Occipital lobe (tissue), 1 donor: ENCODE measurements at regions not wholly inside any gene's neighbourhood (a gene's known extent, or its start where the extent isn't known, plus 50 kb on each side); places are given as distances from the start of the nearest gene placed in this dataset.
A peak's percentile ranks its signal among the peaks of the same experiment; 100 is the strongest.
"Not testable (repeated sequence)": the region's sequence is repeated elsewhere in the genome, so short reads cannot be mapped to it uniquely, and the experiment has no call there.

Experiments used
- DNase-seq: peaks from one replicate; lab custom pipeline; 2025; lab: John Stamatoyannopoulos, UW

GRCh38 chr10:65111059-65111458 is 1589.9 kb downstream of the REEP3 start:
- not testable (repeated sequence) for DNase-seq

- DNase-seq, result no peak
Measured at GRCh38 chr10:65112573-65112972, 1591.4 kb downstream of the REEP3 start.

GRCh38 chr10:65123120-65123519 is 1601.9 kb downstream of the REEP3 start:
- no peak for DNase-seq

GRCh38 chr10:65125212-65125611 is 1604.0 kb downstream of the REEP3 start:
- DNase-seq, result no peak

GRCh38 chr10:65126288-65126687 is 1605.1 kb downstream of the REEP3 start:
- DNase-seq, result no peak

GRCh38 chr10:65128277-65128676 is 1607.1 kb downstream of the REEP3 start:
- no peak for DNase-seq

GRCh38 chr10:65130162-65130758 is 1609.1 kb downstream of the REEP3 start:
- no peak for DNase-seq

- DNase-seq, result no peak
Measured at GRCh38 chr10:65133652-65134051, 1612.5 kb downstream of the REEP3 start.

- DNase-seq, result no peak
Measured at GRCh38 chr10:65135508-65135907, 1614.3 kb downstream of the REEP3 start.

- no peak for DNase-seq
Measured at GRCh38 chr10:65142641-65143435, 1621.6 kb downstream of the REEP3 start.

GRCh38 chr10:65143723-65144122 is 1622.5 kb downstream of the REEP3 start:
- no peak for DNase-seq

- no peak for DNase-seq
Measured at GRCh38 chr10:65149878-65150277, 1628.7 kb downstream of the REEP3 start.

- no peak for DNase-seq
Measured at GRCh38 chr10:65166272-65166671, 1645.1 kb downstream of the REEP3 start.

- no peak for DNase-seq
Measured at GRCh38 chr10:65172249-65172648, 1651.0 kb downstream of the REEP3 start.

GRCh38 chr10:65176994-65177393 is 1655.8 kb downstream of the REEP3 start:
- DNase-seq, result no peak

GRCh38 chr10:65183236-65183635 is 1662.0 kb downstream of the REEP3 start:
- no peak for DNase-seq

- not testable (repeated sequence) for DNase-seq
Measured at GRCh38 chr10:65186668-65187067, 1665.5 kb downstream of the REEP3 start.

- peak; percentile 69 for DNase-seq
Measured at GRCh38 chr10:65194126-65194525, 1672.9 kb downstream of the REEP3 start.

- no peak for DNase-seq
Measured at GRCh38 chr10:65194555-65194954, 1673.4 kb downstream of the REEP3 start.

- no peak for DNase-seq
Measured at GRCh38 chr10:65196111-65196510, 1674.9 kb downstream of the REEP3 start.

GRCh38 chr10:65197935-65198334 is 1676.7 kb downstream of the REEP3 start:
- no peak for DNase-seq

GRCh38 chr10:65201491-65201890 is 1680.3 kb downstream of the REEP3 start:
- no peak for DNase-seq

GRCh38 chr10:65204999-65205398 is 1683.8 kb downstream of the REEP3 start:
- no peak for DNase-seq
